Stimulated activated CD4-positive, alpha-beta T cell treated with anti-CD3 and anti-CD28 coated beads, TNF-alpha, amount 100 ng/mL, for 1 hour (primary cell): ENCODE measurements at regions not wholly inside any gene's neighbourhood (a gene's known extent, or its start where the extent isn't known, plus 50 kb on each side); places are given as distances from the start of the nearest gene placed in this dataset.
"Not testable (repeated sequence)": the region's sequence is repeated elsewhere in the genome, so short reads cannot be mapped to it uniquely, and the experiment has no call there.

Experiments used
- DNase-seq, 3 donors: peaks; one replicate each; pipeline ENCODE4 v3.0.0-alpha.2; 2020; ENCODE audit warnings: low read depth in 3 of 3, low spot score in 1 of 3

GRCh38 chr2:236823963-236824362 lies 254.3 kb downstream of the ACKR3 start:
- DNase-seq = no peak

- DNase-seq = no peak
These were observed 255.2 kb downstream of the ACKR3 start for GRCh38 chr2:236824836-236825235.

GRCh38 chr2:236825989-236826510 lies 256.4 kb downstream of the ACKR3 start:
- no peak for DNase-seq

- DNase-seq = no peak
These were observed 257.1 kb downstream of the ACKR3 start for GRCh38 chr2:236826606-236827156.

DNA sequence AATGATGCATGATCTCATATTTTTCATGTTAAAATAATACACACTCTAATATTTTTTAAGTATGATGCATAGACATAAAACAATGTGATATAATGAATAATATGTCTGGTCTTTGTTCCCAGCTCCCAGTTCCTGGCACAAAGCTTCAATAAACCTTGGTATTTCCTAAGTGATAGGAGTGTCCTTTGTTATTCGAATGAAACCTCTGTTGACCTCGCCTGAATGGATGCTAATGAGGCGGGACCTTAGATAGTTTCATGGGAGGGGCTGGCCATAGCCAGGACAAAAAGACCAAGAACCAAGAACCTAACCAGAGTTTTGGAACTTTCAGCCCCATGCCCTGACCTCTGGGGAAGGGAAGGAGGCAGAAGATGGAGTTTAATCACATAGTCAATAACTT lies 257.7 kb upstream of the COPS8 start:
- no peak for DNase-seq

- DNase-seq = no peak
These were observed 256.9 kb upstream of the COPS8 start for GRCh38 chr2:236828820-236829219.

DNA sequence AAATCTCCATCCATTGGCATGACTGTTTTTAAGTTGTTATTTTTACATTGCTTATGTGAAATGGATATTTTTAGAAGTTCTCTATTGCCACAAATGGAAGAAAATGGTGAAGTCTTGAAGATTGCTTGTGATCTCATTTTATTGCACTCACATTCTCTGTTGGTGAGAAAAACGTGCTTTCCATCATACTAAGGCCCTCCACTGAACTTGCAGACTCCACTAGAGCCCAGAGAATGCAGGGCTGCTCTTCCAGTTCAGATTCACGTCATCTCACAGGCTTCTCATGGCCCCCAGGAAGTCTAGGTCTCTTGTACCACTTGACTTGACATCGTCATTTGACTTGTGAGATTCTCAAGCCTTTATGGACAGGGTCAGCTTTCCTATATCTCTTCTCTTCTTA lies 254.8 kb upstream of the COPS8 start:
- DNase-seq = no peak

- no peak for DNase-seq
These were observed 254.0 kb upstream of the COPS8 start for GRCh38 chr2:236831698-236832097.

- no peak for DNase-seq
These were observed 252.1 kb upstream of the COPS8 start for GRCh38 chr2:236833501-236834073.

DNA sequence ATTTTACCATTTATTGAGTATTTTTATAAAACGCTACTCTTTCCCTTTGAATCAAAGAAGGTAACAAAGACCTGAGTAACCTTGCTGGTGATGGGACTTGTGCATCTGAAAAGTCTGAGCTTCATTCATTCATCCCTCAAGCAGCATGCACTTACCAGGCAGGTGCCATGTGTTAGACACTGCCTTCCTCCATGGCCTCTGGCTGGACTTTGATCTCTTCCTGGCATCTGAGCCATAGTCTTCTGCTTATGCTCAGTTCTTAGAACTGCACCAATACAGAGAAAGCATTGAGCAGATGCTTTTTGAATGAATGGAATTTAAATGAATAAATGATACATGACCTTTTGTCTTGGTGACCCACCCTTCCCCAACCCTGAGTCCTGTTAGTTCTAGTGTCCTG lies 251.4 kb upstream of the COPS8 start:
- DNase-seq = no peak

DNA sequence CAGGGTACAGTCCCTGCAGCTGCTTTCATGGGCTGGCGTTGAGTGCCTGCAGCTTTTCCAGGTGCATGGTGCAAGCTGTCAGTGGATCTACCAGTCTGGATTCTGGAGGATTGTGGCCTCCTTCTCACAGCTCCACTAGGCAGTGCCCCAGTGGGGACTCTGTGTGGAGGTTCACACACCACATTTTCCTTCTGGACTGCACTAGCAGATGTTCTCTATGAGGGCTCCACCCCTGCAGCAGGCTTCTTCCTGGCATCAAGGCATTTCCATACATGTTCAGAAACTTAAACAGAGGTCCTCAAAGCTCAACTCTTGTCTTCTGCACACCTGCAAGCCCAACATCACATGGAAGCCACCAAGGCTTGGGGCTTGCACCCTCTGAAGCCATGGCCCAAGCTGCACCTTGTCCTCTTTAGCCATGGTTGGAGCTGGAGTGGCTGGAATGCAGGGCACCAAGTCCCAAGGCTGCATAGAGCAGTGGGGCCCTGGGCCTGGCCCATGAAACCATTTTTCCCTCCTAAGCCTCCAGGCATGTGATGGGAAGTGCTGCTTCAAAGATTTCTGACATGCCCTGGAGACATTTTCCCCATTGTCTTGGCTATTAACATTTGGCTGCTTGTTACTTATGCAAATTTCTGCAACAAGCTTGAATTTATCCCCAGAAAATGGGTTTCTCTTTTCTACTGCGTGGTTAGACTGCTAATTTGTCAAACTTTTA lies 250.2 kb upstream of the COPS8 start:
- no peak for DNase-seq

DNA sequence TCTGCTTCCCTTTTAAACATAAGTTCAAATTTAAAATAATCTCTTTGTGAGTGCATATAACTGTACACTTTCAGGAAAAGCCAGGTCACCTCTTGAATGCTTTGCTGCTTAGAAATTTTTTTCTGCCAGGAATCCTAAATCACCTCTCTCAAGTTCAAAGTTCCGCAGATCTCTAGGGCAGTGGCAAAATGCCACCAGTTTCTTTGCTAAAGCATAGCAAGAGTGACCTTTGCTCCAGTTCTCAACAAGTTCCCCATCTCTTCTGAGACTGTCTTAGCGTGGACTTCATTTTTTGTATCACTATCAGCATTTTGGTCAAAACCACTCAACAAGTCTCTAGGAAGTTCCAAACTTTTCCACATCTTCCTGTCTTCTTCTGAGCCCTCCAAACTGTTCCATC lies 249.7 kb upstream of the COPS8 start:
- not testable (repeated sequence) for DNase-seq

DNA sequence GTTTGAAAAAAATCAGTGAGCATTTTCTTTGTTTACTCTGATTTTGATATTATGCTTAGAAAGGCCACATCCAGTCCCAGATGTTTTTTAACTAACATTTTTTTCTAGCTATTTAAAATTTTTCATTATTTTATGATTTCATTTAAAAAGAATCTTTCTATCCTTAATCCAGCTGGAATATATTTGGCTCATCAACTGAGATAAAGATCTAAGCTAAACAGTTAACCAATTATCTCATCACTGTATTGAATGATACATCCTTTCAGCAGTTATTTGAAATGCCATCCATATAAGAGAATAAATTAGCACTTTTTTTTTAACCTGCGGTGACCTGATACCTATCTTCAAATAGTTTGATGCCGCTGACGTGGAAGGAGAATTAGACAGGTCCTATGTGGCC lies 245.5 kb upstream of the COPS8 start:
- DNase-seq = no peak

DNA sequence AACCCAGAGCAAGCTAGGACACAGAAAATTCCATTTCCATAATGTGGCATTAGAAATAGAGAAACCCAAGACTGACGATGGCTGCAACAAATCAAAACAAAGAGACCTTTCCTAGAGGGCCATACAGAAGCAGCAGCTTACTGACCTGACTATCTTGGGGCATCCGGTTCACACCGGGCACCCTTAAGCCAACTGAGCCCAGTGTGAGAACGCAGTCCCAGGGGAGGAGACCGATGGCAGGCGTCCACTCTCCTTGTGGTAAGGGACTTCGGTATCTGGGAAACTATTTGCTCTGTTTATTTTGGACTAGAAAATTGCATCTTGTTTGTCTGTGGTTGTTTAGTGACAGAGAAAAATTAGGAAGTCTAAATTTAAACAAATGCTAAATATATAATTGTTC lies 244.8 kb upstream of the COPS8 start:
- no peak for DNase-seq

- DNase-seq = no peak
These were observed 244.3 kb upstream of the COPS8 start for GRCh38 chr2:236841389-236841788.

DNA sequence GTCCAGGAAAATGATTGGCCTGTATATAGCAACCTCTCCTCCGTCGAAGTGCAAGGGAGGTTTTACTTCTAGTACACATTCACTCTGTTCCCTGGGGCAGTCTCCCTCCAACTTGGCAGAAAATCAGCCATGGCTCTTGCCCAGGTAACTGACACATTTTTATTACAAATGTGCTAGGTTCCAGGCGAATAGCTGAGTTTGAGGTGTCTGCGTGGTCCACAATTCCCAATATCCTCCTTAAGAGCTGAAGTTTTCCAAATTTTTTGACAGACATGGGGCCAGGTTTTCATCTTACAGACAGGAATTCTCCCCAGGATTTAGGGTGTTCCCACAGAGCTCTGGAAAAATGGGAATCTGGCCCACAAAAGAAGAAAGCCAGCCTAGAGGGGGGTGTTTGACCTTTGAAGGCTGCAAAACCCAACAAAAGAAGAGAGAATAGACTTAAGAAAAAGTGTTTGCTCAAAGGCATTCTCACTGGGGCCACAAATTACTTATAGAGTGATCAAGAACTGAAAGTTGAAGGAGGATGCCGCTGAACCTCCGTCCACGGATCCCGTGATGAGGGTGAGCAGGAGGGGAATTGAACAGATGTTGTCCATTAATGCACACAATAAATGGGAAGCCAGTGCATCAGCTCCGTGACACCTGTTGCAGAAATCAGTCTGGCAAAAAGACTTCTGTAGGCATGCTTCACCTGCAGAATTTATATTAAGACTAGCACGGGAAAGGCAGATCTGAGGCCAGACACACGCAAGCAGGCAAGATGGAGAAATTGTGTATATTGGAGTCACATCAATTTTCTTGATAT lies 242.3 kb upstream of the COPS8 start:
- no peak for DNase-seq

DNA sequence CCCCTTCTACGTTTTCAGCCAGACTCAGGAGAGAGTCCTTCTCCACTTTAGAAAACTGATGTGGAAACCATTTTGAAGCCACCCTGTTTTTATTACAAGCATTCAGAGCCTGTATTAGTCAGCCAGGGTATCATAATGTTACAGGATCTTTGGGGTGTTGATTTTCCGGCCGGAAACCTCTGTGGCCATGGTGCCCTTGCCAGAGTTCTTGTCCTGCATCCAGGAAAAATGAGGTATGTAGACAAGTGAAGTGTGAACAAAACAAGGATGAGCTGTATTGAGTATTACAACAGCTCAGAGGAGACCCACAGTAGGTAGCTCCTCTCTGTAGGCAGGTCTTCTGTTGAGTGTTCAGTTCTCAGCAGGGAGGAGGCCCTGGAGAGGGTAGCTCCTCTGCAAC lies 241.0 kb upstream of the COPS8 start:
- no peak for DNase-seq

DNA sequence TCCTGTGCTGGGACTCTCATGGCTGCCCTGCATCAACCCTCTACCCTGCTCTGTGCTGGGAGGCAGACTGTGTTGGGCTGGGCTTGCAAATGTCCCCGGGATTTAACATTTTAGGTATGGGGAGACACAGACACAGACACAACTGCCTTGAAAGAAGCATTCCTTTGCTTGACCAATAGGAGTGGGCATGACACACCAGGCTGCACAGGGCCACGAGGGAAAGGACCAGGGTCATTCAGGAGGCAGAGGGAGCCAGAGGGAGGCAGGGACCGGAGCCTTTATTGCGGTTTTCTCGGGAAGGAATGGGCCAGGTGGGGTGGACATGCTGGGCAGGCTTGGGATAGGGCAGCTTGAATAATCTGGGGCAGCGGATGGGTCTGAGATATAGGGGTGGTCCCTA lies 238.7 kb upstream of the COPS8 start:
- DNase-seq = no peak

DNA sequence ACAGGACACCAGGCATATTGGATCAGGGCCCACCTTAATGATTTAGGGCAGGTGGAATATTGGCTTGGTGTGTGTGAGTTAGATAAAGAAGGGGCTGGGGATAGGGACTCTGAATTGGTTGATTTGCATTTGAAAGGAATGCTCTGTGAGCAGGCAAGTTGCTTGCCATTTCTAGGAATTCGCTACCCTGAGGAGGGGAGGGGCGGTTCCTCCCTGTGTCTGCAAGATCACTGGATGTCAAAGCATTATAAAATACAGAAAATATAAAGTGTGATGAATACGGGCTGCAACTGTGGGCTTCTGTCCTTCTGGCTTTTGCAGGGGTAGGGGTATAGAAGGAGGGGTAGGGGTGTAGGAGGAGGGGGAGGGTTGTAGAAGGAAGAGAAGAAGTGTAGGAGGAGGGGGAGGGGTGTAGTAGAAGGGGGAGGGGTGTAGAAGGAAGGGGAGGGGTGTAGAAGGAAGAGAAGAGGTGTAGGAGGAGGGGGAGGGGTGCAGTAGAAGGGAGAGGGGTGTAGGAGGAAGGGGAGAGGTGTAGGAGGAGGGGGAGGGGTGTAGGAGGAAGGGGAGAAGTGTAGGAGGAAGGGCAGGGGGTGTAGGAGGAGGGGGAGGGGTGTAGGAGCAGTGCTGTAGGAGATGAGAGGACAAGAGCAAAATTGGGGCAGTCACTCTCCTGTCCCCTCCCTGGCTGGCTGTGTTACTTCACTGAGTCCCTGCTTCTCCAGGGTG lies 238.0 kb upstream of the COPS8 start:
- no peak for DNase-seq

DNA sequence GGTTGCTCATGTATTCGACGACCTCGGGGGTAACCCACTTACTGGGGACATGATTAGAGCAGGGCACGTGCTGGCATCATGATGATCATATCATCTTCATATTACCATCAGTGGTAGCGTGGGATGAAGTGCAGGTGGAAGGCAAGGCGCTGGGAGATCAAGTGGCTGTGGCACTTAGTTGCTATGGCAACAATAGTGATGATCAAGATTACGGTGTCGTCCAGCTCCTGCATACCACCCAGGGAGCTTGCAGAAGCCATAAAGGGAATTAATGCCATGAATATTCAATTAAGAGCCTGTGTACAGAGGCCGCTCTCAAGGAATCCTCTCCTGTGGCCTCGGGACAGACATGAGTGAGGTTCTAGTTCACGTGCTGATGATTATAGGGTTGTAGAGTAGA lies 237.2 kb upstream of the COPS8 start:
- no peak for DNase-seq

DNA sequence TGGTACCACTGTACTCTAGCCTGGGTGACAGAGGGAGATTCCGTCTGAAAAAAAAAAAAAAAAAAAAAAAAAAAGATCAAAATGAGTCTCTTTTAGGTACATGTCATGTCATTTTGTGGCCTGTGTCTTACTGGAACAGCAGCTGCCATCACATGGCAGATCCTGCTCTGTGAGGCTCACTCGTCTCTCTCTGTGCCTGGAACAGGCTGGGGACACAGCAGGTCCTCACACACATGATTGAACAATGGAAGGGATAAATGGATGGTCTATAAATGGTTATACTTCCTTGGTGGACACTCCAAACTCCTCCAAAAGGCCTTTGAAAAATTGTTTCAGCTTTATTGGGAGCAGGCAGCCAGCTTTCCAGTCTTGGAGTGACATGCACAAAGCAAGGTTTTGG lies 236.2 kb upstream of the COPS8 start:
- DNase-seq = no peak
